Left renal pelvis (tissue), 4 donors: ENCODE measurements at regions not wholly inside any gene's neighbourhood (a gene's known extent, or its start where the extent isn't known, plus 50 kb on each side); places are given as distances from the start of the nearest gene placed in this dataset.

ENCODE experiments used
- DNase-seq, 4 donors: peaks; one replicate each; pipeline ENCODE4 v3.0.0-alpha.2; 2013; ENCODE audit warnings: low read depth in 4 of 4, low spot score in 3 of 4

- no peak for DNase-seq
Measured at GRCh38 chr11:128302425-128303186, 284.8 kb downstream of the ETS1 start.

- no peak for DNase-seq
Measured at GRCh38 chr11:128301756-128302155, 285.6 kb downstream of the ETS1 start.

GRCh38 chr11:128300785-128301184 is 286.6 kb downstream of the ETS1 start:
- no peak for DNase-seq

- DNase-seq: no peak
Measured at GRCh38 chr11:128299132-128299726, 288.1 kb downstream of the ETS1 start.

- DNase-seq: no peak
Measured at GRCh38 chr11:128298271-128298670, 289.1 kb downstream of the ETS1 start.

GRCh38 chr11:128297805-128298204 is 289.6 kb downstream of the ETS1 start:
- DNase-seq: no peak

GRCh38 chr11:128297091-128297651 is 290.2 kb downstream of the ETS1 start:
- no peak for DNase-seq

GRCh38 chr11:128294671-128295050 is 292.7 kb downstream of the ETS1 start:
- no peak for DNase-seq

GRCh38 chr11:128294001-128294670 is 293.2 kb downstream of the ETS1 start:
- DNase-seq: no peak

- DNase-seq: no peak
Measured at GRCh38 chr11:128291835-128292234, 295.5 kb downstream of the ETS1 start.

- DNase-seq: no peak
Measured at GRCh38 chr11:128291007-128291406, 296.4 kb downstream of the ETS1 start.

- DNase-seq: peak in 1 of 4 donors; percentile 54
Measured at GRCh38 chr11:128290106-128290840, 297.1 kb downstream of the ETS1 start.

GRCh38 chr11:128289048-128289447 is 298.3 kb downstream of the ETS1 start:
- no peak for DNase-seq

GRCh38 chr11:128288368-128288767 is 299.0 kb downstream of the ETS1 start:
- DNase-seq: no peak

- no peak for DNase-seq
Measured at GRCh38 chr11:128285321-128285720, 302.0 kb downstream of the ETS1 start.

GRCh38 chr11:128284634-128285033 is 302.7 kb downstream of the ETS1 start:
- no peak for DNase-seq

- no peak for DNase-seq
Measured at GRCh38 chr11:128283451-128283850, 303.9 kb downstream of the ETS1 start.

- no peak for DNase-seq
Measured at GRCh38 chr11:128282053-128282452, 305.3 kb downstream of the ETS1 start.

- DNase-seq: no peak
Measured at GRCh38 chr11:128279866-128280265, 307.5 kb downstream of the ETS1 start.

- DNase-seq: no peak
Measured at GRCh38 chr11:128273736-128274135, 313.6 kb downstream of the ETS1 start.

GRCh38 chr11:128271401-128271800 is 316.0 kb downstream of the ETS1 start:
- DNase-seq: no peak
